Ovary (tissue), 3 donors: ENCODE measurements at regions not wholly inside any gene's neighbourhood (a gene's known extent, or its start where the extent isn't known, plus 50 kb on each side); places are given as distances from the start of the nearest gene placed in this dataset.

Source experiments
- POLR2A ChIP-seq: fragments of 450-650 bp; IDR thresholded peaks from one replicate; pipeline ENCODE4 v1.6.1; 2017; ENCODE audit warnings: antibody characterized with exemption, mild to moderate bottlenecking, moderate library complexity
- TF ChIP-seq, protein P1 (sequence below), 3 donors: fragments of 450-650 bp in 2 of 3; fragments of 200-600 bp in 1 of 3; IDR thresholded peaks; one replicate each; pipeline versions ENCODE4 v1.5.1 to v1.8.0; 2016 to 2022; ENCODE audit warnings: antibody characterized with exemption in 3 of 3, mild to moderate bottlenecking in 1 of 3
- donor health status: DM: no; HTN: no; CAD: no.

GRCh38 chr20:20926222-20926905 lies 179.8 kb downstream of the LINC00237 start:
- TF ChIP-seq, protein P1, sequence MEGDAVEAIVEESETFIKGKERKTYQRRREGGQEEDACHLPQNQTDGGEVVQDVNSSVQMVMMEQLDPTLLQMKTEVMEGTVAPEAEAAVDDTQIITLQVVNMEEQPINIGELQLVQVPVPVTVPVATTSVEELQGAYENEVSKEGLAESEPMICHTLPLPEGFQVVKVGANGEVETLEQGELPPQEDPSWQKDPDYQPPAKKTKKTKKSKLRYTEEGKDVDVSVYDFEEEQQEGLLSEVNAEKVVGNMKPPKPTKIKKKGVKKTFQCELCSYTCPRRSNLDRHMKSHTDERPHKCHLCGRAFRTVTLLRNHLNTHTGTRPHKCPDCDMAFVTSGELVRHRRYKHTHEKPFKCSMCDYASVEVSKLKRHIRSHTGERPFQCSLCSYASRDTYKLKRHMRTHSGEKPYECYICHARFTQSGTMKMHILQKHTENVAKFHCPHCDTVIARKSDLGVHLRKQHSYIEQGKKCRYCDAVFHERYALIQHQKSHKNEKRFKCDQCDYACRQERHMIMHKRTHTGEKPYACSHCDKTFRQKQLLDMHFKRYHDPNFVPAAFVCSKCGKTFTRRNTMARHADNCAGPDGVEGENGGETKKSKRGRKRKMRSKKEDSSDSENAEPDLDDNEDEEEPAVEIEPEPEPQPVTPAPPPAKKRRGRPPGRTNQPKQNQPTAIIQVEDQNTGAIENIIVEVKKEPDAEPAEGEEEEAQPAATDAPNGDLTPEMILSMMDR (IDR thresholded peaks at IDR 0.05) = no peak
- no peak for TF ChIP-seq POLR2A
